ENCODE measurements at regions not wholly inside any gene's neighbourhood (a gene's known extent, or its start where the extent isn't known, plus 50 kb on each side); places are given as distances from the start of the nearest gene placed in this dataset.

DNA sequence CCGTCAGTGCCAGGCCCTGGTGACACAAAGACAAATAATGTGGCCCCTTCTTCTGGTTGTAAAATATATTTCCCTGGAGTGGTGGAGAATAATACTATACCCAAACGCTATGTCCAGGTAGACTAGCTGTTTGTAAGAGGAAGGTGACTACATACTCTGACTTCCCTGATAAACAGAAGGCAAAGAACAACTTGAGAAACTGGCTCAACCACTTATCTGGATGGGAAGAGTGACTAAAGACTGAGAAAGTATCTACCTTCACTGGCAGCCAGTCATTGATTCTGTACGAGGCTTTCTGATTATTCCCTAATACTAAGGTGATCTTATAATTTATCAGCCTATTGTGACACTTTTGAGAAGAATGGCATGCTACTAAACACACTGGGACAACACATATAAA is 569.7 kb downstream of the EPHA7 start:
- peaks cover 45% of the 10 kb centered on the region; the same call in 1 of the 2 replicates for H3K27me3 ChIP-seq (ENCODE audit: insufficient read depth, low read length)

More for the DNA sequence above, 569.7 kb downstream of the EPHA7 start:
- Histone ChIP-seq H4K20me1 (ENCODE audit: control insufficient read depth, insufficient read depth, insufficient read length) (no peaks in the 10 kb centered on the region), H2AFZ (ENCODE audit: low read length) (no peak overlapping the region), H3K4me1 (ENCODE audit: insufficient read depth, low read length) (peaks cover 10% of the 10 kb centered on the region), H3K14ac (ENCODE audit: insufficient read depth, low read length) (no peak overlapping the region), H3T11ph (ENCODE audit: low read length) (no peak overlapping the region), H2AK5ac (ENCODE audit: insufficient read length, low read length) (no peak overlapping the region), H3K4ac (ENCODE audit: low read depth, low read length) (no peak overlapping the region), H2BK120ac (ENCODE audit: low read depth, low read length, poor library complexity, severe bottlenecking) (no peak overlapping the region), H3K27ac (ENCODE audit: insufficient read length, low read depth, low read length) (no peak overlapping the region), H3K9ac (ENCODE audit: extremely low read depth, insufficient read length, low read length) (no peak overlapping the region), H3K4me2 (ENCODE audit: insufficient read depth, insufficient read length, low read length) (no peak overlapping the region), H3K79me1 (ENCODE audit: insufficient read depth, low read depth, low read length, poor library complexity, severe bottlenecking) (no peaks in the 10 kb centered on the region), H3K79me2 (ENCODE audit: insufficient read depth, low read length) (no peaks in the 10 kb centered on the region), H3K18ac (ENCODE audit: insufficient read length, low read depth, low read length) (no peak overlapping the region), H3K56ac (ENCODE audit: insufficient read length, low read depth, low read length) (no peak overlapping the region), H3K23me2 (ENCODE audit: insufficient read length, low read depth, low read length, poor library complexity, severe bottlenecking) (no peaks in the 10 kb centered on the region), H2BK20ac (ENCODE audit: low read depth, low read length, poor library complexity, severe bottlenecking) (no peak overlapping the region), H3K23ac (ENCODE audit: insufficient read length, low read depth, low read length) (no peak overlapping the region), H2BK12ac (ENCODE audit: insufficient read length, low read depth, low read length) (no peak overlapping the region), H2BK5ac (ENCODE audit: insufficient read length, low read length) (no peak overlapping the region), H4K5ac (ENCODE audit: insufficient read length, low read depth, low read length) (no peak overlapping the region), H4K8ac (replicated peaks; ENCODE audit: insufficient read length, low read depth, low read length) (no peak overlapping the region), H3K9me3 (ENCODE audit: control insufficient read depth, low read depth, low read length) (no peaks in the 10 kb centered on the region), H4K91ac (ENCODE audit: insufficient read length, low read depth, low read length) (no peak overlapping the region), H2BK15ac (ENCODE audit: low read depth, low read length) (no peak overlapping the region)
- H3K4me1 Mint-ChIP-seq = peaks cover 41 to 53% of the 10 kb centered on the region in 2 experiments
- no peak overlapping the region for H3K27ac Mint-ChIP-seq
- peaks cover 63% of the 10 kb centered on the region for H3K27me3 Mint-ChIP-seq (ENCODE audit: low read depth)
- no CpG with 5 or more reads among the region's 3 CpGs for WGBS (ENCODE audit: extremely low coverage, insufficient read length, low lambda C conversion rate)
- DNase-seq = no peak
- peaks cover 0 to 5% (median 2%) of the 10 kb centered on the region in 3 experiments; a peak in 3 of 7 replicates for H3K36me3 Mint-ChIP-seq (ENCODE audit: insufficient read depth in 1 of 3, low read depth in 3 of 3)
- peaks cover 6 to 8% of the 10 kb centered on the region in 2 experiments for H3K9me3 Mint-ChIP-seq
- H3K4me3 Mint-ChIP-seq = no peak overlapping the region
- TF ChIP-seq, protein P1, sequence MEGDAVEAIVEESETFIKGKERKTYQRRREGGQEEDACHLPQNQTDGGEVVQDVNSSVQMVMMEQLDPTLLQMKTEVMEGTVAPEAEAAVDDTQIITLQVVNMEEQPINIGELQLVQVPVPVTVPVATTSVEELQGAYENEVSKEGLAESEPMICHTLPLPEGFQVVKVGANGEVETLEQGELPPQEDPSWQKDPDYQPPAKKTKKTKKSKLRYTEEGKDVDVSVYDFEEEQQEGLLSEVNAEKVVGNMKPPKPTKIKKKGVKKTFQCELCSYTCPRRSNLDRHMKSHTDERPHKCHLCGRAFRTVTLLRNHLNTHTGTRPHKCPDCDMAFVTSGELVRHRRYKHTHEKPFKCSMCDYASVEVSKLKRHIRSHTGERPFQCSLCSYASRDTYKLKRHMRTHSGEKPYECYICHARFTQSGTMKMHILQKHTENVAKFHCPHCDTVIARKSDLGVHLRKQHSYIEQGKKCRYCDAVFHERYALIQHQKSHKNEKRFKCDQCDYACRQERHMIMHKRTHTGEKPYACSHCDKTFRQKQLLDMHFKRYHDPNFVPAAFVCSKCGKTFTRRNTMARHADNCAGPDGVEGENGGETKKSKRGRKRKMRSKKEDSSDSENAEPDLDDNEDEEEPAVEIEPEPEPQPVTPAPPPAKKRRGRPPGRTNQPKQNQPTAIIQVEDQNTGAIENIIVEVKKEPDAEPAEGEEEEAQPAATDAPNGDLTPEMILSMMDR (conservative IDR thresholded peaks at IDR 0.05) = no peak

Data from H9 (cell line).